Stomach (tissue), 8 donors: ENCODE measurements at regions not wholly inside any gene's neighbourhood (a gene's known extent, or its start where the extent isn't known, plus 50 kb on each side); places are given as distances from the start of the nearest gene placed in this dataset.
A peak's percentile ranks its signal among the peaks of the same experiment; 100 is the strongest.

ENCODE experiments used
- DNase-seq, 2 donors: peaks; one replicate each; pipeline versions ENCODE4 v3.0.0 to v3.0.0-alpha.2; 2013 to 2019
- H3K27ac ChIP-seq, 5 donors: fragments of 200-600 bp in 4 of 5; sonication (generic) in 4 of 5; one replicate each; pipeline ENCODE4 v1.5.1; 2013 to 2019; ENCODE audit warnings: mild to moderate bottlenecking in 1 of 5, moderate library complexity in 1 of 5
- H3K27me3 ChIP-seq, 3 donors: fragments of 200-600 bp; sonication (generic); one replicate each; pipeline ENCODE4 v1.5.1; 2017 to 2019; ENCODE audit warnings: mixed run types in 1 of 3
- H3K36me3 ChIP-seq, 4 donors: fragments of 200-600 bp; sonication (generic); 1 replicate in 3 of 4; 2 replicates in 1 of 4; pipeline ENCODE4 v1.5.1; 2016 to 2019
- H3K4me1 ChIP-seq, 4 donors: fragments of 200-600 bp; sonication (generic); one replicate each; pipeline ENCODE4 v1.5.1; 2016 to 2019
- H3K4me3 ChIP-seq, 4 donors: fragments of 200-600 bp; sonication (generic) in 3 of 4; one replicate each; pipeline ENCODE4 v1.5.1; 2016 to 2019; ENCODE audit warnings: mild to moderate bottlenecking in 1 of 4
- H3K9me3 ChIP-seq, 4 donors: fragments of 200-600 bp; sonication (generic); one replicate each; pipeline ENCODE4 v1.5.1; 2016 to 2019
- EP300 ChIP-seq: sonication (generic); formaldehyde crosslinking; IDR thresholded peaks from one replicate; pipeline ENCODE4 v1.6.1; 2017; ENCODE audit warnings: antibody characterized with exemption
- POLR2A ChIP-seq, 4 donors: fragments of 450-650 bp; IDR thresholded peaks; one replicate each; pipeline ENCODE4 v1.6.1; 2016; ENCODE audit warnings: antibody characterized with exemption in 4 of 4, control low read depth in 2 of 4, mild to moderate bottlenecking in 1 of 4, moderate library complexity in 1 of 4
- POLR2AphosphoS5 ChIP-seq, 3 donors: sonication (generic); formaldehyde crosslinking; IDR thresholded peaks; one replicate each; pipeline ENCODE4 v1.6.1; 2016; ENCODE audit warnings: antibody characterized with exemption in 3 of 3
- WGBS, 5 donors: extraction: QIAGEN DNeasy Blood & Tissue Kit in 3 of 5; methylation state at CpG; one replicate each; pipeline versions ENCODE4 v1.1.5 to v1.1.7; 2013 to 2018; 5-methylcytosine and 5-hydroxymethylcytosine counted together
- intact Hi-C: fragments of 100-400 bp; cut with DNase I; formaldehyde crosslinking; loops from one replicate; pipeline ENCODE4 v1.15.1; 2023; ENCODE audit warnings: low total_unique reads
- TF ChIP-seq, protein P1 (sequence below), 7 experiments: fragments of 450-650 bp in 4 of 7; fragments of 200-600 bp in 3 of 7; sonication (generic) in 3 of 7; IDR thresholded peaks; one replicate each; pipeline ENCODE4 v1.5.1; 2016 to 2019; ENCODE audit warnings: antibody characterized with exemption in 7 of 7, control low read depth in 2 of 7, mild to moderate bottlenecking in 1 of 7
- donor health status: healthy with polysubstance abuse.
- donor health status: Bipolar disorder and iron deficiency.
- donor health status: healthy.

DNA sequence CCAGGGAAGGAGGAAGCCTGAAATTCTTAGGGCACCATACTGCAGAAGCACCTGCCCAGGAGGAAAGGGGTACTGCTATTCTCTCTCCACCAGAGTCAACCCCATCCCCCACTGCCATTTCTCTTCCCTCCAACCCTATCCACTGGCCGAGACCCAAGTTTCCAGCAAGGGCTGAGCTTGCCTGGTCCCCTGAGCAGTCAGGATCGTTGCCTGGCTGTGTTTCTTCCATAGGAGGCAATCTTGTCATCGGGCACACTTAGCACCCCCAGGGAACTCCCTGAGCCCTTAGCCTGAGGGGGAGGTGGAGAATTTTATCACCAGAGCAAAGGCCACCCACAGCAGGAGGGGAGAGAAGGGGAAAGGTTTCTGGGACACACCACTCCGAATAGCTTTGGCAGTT lies 115.8 kb upstream of the NECTIN1 start:
- peak in 1 of 2 donors; percentile 52 for DNase-seq
- intact Hi-C loops: no loop called here
- no peak overlapping the region for H3K27ac ChIP-seq
- 17 to 36% (median 27%) methylated on average over 4 of the region's 4 CpGs for WGBS, 5 donors
- H3K27me3 ChIP-seq: peaks cover 0 to 10% (median 0%) of the 10 kb centered on the region in 3 donors
- TF ChIP-seq POLR2A (IDR thresholded peaks at IDR 0.05) (no peak), EP300 (no peak), POLR2AphosphoS5 (IDR thresholded peaks at IDR 0.05) (no peak)
- TF ChIP-seq, protein P1, sequence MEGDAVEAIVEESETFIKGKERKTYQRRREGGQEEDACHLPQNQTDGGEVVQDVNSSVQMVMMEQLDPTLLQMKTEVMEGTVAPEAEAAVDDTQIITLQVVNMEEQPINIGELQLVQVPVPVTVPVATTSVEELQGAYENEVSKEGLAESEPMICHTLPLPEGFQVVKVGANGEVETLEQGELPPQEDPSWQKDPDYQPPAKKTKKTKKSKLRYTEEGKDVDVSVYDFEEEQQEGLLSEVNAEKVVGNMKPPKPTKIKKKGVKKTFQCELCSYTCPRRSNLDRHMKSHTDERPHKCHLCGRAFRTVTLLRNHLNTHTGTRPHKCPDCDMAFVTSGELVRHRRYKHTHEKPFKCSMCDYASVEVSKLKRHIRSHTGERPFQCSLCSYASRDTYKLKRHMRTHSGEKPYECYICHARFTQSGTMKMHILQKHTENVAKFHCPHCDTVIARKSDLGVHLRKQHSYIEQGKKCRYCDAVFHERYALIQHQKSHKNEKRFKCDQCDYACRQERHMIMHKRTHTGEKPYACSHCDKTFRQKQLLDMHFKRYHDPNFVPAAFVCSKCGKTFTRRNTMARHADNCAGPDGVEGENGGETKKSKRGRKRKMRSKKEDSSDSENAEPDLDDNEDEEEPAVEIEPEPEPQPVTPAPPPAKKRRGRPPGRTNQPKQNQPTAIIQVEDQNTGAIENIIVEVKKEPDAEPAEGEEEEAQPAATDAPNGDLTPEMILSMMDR (IDR thresholded peaks at IDR 0.05): no peak
- H3K4me3 ChIP-seq: no peak overlapping the region
- H3K4me1 ChIP-seq: no peaks in the 10 kb centered on the region
- H3K36me3 ChIP-seq: no peaks in the 10 kb centered on the region
- H3K9me3 ChIP-seq: peaks cover 0 to 10% (median 8%) of the 10 kb centered on the region in 4 donors

DNA sequence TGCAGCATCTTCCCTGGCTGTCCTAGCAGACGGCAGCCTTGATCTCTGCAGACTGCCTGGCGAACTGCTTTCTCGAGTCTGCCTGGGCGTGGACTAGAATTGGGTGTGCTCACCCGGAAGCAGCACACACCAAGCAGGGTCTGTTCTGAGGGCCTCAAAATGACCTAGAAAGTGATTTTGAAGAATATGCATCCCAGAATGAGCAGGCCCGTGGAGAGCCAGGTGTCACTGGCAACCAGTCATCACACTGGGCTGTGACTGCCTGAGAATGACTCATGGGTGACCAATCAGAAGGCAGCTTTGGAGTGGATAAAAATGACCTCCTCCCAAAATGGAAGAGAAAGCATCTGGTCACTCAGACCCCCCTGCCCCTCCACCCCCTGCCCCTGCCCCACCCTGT lies 114.9 kb upstream of the NECTIN1 start:
- Histone ChIP-seq H3K4me3 (no peak overlapping the region), H3K27me3 (peaks cover 0 to 20% (median 0%) of the 10 kb centered on the region in 3 donors), H3K27ac (no peak overlapping the region), H3K4me1 (no peaks in the 10 kb centered on the region), H3K36me3 (no peaks in the 10 kb centered on the region), H3K9me3 (peaks cover 0 to 10% (median 8%) of the 10 kb centered on the region in 4 donors)
- intact Hi-C loops: no loop called here
- TF ChIP-seq POLR2AphosphoS5 (IDR thresholded peaks at IDR 0.05) (no peak), POLR2A (IDR thresholded peaks at IDR 0.05) (no peak), EP300 (no peak)
- TF ChIP-seq, protein P1 (IDR thresholded peaks at IDR 0.05): no peak
- WGBS, 5 donors: 39 to 66% (median 52%) methylated on average over 6 of the region's 6 CpGs
- DNase-seq: peak in 1 of 2 donors; percentile 33

DNA sequence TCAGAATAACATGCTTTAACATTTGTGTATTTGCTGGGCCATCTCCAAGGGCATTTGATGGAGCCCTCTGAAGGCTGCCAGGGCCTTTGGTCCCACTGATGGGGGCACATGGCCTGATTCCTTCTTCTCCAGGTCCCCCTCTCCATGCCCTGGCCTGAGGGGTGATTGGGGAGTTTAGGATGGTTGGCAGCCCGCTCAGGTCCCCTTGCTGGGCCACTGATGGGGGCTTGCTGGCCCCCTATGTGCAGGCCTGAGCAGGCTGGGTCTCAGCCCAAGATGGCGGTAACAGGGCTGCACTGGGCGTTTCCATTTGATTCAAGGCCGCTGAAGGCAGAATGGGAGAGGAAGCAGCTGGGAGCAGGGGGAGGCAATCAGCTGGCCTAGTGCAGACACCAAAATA lies 113.7 kb upstream of the NECTIN1 start:
- WGBS, 5 donors: 73 to 93% (median 90%) methylated on average over 3 to 4 of the region's 4 CpGs
- H3K4me1 ChIP-seq: no peaks in the 10 kb centered on the region
- no peak overlapping the region for H3K27ac ChIP-seq
- DNase-seq: no peak
- H3K9me3 ChIP-seq: peaks cover 0 to 10% (median 8%) of the 10 kb centered on the region in 4 donors
- TF ChIP-seq POLR2AphosphoS5 (IDR thresholded peaks at IDR 0.05) (no peak), EP300 (no peak), POLR2A (IDR thresholded peaks at IDR 0.05) (no peak)
- TF ChIP-seq, protein P1 (IDR thresholded peaks at IDR 0.05): no peak
- intact Hi-C loops: no loop called here
- no peaks in the 10 kb centered on the region for H3K36me3 ChIP-seq
- H3K27me3 ChIP-seq: peaks cover 0 to 24% (median 0%) of the 10 kb centered on the region in 3 donors
- no peak overlapping the region for H3K4me3 ChIP-seq

DNA sequence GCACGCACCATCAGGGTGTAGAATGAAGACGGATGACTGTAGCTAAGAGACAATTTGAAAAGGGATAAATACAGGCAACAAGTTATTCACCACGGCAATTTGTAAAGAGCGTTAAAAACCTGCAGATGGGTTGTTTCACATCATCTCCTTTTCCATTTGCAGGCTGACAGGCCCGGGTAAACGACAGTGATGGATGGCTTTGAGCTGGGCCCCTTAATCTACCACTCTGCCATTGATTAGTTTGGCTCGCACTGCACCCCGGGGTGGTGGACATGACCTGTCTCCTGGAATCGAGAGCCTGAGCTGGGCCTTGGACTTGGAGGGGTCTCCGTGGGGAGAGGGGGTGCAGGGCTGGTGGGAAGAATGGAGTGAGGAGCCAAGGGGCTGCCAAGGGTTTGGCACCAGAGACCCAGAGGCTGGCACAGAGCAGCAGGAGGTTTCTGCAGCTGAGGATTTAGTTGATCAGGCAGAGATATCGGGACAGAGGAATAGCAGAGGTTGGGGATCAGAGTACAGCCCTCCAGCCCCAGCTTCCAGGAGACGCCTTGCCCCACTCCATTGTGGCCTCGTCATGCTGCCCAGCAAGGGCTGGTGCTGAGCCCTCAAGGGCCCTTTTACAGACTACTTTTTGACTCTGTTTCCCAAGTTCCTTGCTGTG lies 110.6 kb upstream of the NECTIN1 start:
- Histone ChIP-seq H3K27me3 (peaks cover 0 to 22% (median 0%) of the 10 kb centered on the region in 3 donors), H3K4me3 (no peak overlapping the region), H3K9me3 (no peaks in the 10 kb centered on the region), H3K27ac (no peak overlapping the region), H3K36me3 (no peaks in the 10 kb centered on the region), H3K4me1 (no peaks in the 10 kb centered on the region)
- WGBS, 5 donors: 36 to 43% (median 42%) methylated on average over 13 of the region's 13 CpGs
- TF ChIP-seq, protein P1 (IDR thresholded peaks at IDR 0.05): no peak
- TF ChIP-seq POLR2A (IDR thresholded peaks at IDR 0.05): no peak
- TF ChIP-seq POLR2AphosphoS5 (IDR thresholded peaks at IDR 0.05): no peak
- TF ChIP-seq EP300: no peak
- DNase-seq: peak in 1 of 2 donors; percentile 32
- intact Hi-C loops: no loop called here
